ENCODE measurements at regions not wholly inside any gene's neighbourhood (a gene's known extent, or its start where the extent isn't known, plus 50 kb on each side); places are given as distances from the start of the nearest gene placed in this dataset.

DNA sequence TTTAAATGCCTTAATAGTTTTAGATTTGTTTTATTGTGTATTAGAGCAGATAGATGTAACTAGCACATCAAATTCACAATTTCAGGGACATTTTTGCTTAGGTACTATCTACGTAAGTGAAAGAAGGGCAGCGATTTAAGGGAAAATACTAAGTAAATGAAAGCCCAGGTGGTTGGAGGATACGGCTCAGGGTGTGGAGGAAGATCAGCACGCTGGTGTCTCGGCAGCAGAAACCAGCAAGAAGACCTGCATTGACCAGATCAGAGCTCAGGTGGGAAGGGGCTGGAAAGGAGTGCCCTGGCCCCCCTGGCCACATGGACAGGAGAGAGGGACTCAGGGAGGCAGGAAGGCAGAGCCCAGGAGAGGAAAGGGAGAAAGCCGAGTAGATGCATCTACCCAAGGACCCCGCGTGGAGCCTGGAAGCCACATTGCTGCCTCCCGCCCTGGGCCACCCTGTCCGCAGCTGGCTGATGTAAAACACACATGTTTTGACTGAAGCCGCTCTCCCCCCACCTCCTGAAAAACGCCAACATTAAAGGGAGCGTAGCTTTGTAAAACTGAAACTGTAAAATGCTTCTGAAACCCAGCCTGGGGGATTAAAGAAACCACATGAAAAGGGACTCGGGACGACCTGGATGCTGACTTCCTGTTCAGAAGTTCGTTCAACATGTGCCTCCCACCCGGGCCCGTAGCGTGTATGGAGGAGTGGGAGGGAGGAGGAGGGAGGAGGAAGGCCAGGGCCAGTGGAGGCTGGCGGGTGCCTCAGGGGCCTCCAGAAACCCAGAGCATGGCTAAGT is 72.6 kb upstream of the TARDBP start (continued):
- TF ChIP-seq BCL11A (IDR thresholded peaks at IDR 0.05; ENCODE audit: low read depth, low read length) = peak; percentile 70; the same call in 1 of the 2 replicates
- peak; percentile 28 for TF ChIP-seq BCL3 (IDR thresholded peaks at IDR 0.05; ENCODE audit: borderline replicate concordance, insufficient read depth, low read depth, low read length, poor library complexity, severe bottlenecking)
- TF ChIP-seq, protein P1, sequence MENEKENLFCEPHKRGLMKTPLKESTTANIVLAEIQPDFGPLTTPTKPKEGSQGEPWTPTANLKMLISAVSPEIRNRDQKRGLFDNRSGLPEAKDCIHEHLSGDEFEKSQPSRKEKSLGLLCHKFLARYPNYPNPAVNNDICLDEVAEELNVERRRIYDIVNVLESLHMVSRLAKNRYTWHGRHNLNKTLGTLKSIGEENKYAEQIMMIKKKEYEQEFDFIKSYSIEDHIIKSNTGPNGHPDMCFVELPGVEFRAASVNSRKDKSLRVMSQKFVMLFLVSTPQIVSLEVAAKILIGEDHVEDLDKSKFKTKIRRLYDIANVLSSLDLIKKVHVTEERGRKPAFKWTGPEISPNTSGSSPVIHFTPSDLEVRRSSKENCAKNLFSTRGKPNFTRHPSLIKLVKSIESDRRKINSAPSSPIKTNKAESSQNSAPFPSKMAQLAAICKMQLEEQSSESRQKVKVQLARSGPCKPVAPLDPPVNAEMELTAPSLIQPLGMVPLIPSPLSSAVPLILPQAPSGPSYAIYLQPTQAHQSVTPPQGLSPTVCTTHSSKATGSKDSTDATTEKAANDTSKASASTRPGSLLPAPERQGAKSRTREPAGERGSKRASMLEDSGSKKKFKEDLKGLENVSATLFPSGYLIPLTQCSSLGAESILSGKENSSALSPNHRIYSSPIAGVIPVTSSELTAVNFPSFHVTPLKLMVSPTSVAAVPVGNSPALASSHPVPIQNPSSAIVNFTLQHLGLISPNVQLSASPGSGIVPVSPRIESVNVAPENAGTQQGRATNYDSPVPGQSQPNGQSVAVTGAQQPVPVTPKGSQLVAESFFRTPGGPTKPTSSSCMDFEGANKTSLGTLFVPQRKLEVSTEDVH (IDR thresholded peaks at IDR 0.05; ENCODE audit: low read depth, partially characterized antibody) = no peak
- no peak for TF ChIP-seq LARP7 (IDR thresholded peaks at IDR 0.05)
- TF ChIP-seq HDAC6 (IDR thresholded peaks at IDR 0.05; ENCODE audit: unreplicated experiment) = no peak
- no peak for TF ChIP-seq MYB (IDR thresholded peaks at IDR 0.05; ENCODE audit: borderline replicate concordance, low read depth, low read length)
- TF ChIP-seq IKZF2 (IDR thresholded peaks at IDR 0.05) = peak; percentile 99
- peak; percentile 84 for TF ChIP-seq NR2F1 (conservative IDR thresholded peaks at IDR 0.05)
- TF ChIP-seq RCOR1 (conservative IDR thresholded peaks at IDR 0.05; ENCODE audit: low read depth, low read length) = no peak
- peak; percentile 94 for TF ChIP-seq RELB (IDR thresholded peaks at IDR 0.05; ENCODE audit: low read depth)
- TF ChIP-seq, protein P2, sequence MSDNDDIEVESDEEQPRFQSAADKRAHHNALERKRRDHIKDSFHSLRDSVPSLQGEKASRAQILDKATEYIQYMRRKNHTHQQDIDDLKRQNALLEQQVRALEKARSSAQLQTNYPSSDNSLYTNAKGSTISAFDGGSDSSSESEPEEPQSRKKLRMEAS (IDR thresholded peaks at IDR 0.05; ENCODE audit: low read depth, low read length) = no peak
- no peak for TF ChIP-seq SUZ12 (IDR thresholded peaks at IDR 0.05; ENCODE audit: unreplicated experiment)
- TF ChIP-seq ATF7 (IDR thresholded peaks at IDR 0.05; ENCODE audit: low read depth) = peak; percentile 52; the same call in 1 of the 2 replicates
- peak; percentile 35; the same call in 1 of the 2 replicates for TF ChIP-seq YY1 (IDR thresholded peaks at IDR 0.05; ENCODE audit: low read depth, low read length)
- TF ChIP-seq RELA (IDR thresholded peaks at IDR 0.05; ENCODE audit: borderline replicate concordance, partially characterized antibody) = no peak
- peak; percentile 46; the same call in 1 of the 2 replicates for TF ChIP-seq TCF3 (IDR thresholded peaks at IDR 0.05; ENCODE audit: borderline replicate concordance, insufficient read depth, low read depth, low read length)
- TF ChIP-seq ZBTB11 (CRISPR knock-in tag; IDR thresholded peaks at IDR 0.05) = no peak
- no peak for TF ChIP-seq ASH2L (IDR thresholded peaks at IDR 0.05; ENCODE audit: borderline replicate concordance, low read depth)
- peak; percentile 57; the same call in 1 of the 2 replicates for TF ChIP-seq ZBED1 (IDR thresholded peaks at IDR 0.05; ENCODE audit: borderline replicate concordance)
- TF ChIP-seq IKZF1 (conservative IDR thresholded peaks at IDR 0.05) = peak; percentile 99

Measured in GM12878 (cell line).